Stomach (tissue), 4 donors: ENCODE measurements at regions not wholly inside any gene's neighbourhood (a gene's known extent, or its start where the extent isn't known, plus 50 kb on each side); places are given as distances from the start of the nearest gene placed in this dataset.

Experiments
- CTCF ChIP-seq, 7 experiments: fragments of 450-650 bp in 4 of 7; fragments of 200-600 bp in 3 of 7; sonication (generic) in 3 of 7; IDR thresholded peaks; one replicate each; pipeline ENCODE4 v1.5.1; 2016 to 2019; ENCODE audit warnings: antibody characterized with exemption in 7 of 7, control low read depth in 2 of 7, mild to moderate bottlenecking in 1 of 7
- POLR2A ChIP-seq, 4 donors: fragments of 450-650 bp; IDR thresholded peaks; one replicate each; pipeline ENCODE4 v1.6.1; 2016; ENCODE audit warnings: antibody characterized with exemption in 4 of 4, control low read depth in 2 of 4, mild to moderate bottlenecking in 1 of 4, moderate library complexity in 1 of 4
- POLR2AphosphoS5 ChIP-seq, 3 donors: sonication (generic); formaldehyde crosslinking; IDR thresholded peaks; one replicate each; pipeline ENCODE4 v1.6.1; 2016; ENCODE audit warnings: antibody characterized with exemption in 3 of 3

GRCh38 chr18:75582406-75582821 is 154.9 kb upstream of the SMIM21 start:
- TF ChIP-seq CTCF (IDR thresholded peaks at IDR 0.05) = no peak
- no peak for TF ChIP-seq POLR2A (IDR thresholded peaks at IDR 0.05)
- no peak for TF ChIP-seq POLR2AphosphoS5 (IDR thresholded peaks at IDR 0.05)
